Fibroblast of lung (primary cell): ENCODE measurements at regions not wholly inside any gene's neighbourhood (a gene's known extent, or its start where the extent isn't known, plus 50 kb on each side); places are given as distances from the start of the nearest gene placed in this dataset.

Experiments
- DNase-seq, 2 donors: peaks; one replicate each; pipeline versions ENCODE4 v3.0.0 to v3.0.0-alpha.2; 2010; ENCODE audit warnings: low read depth in 2 of 2
- H2AFZ ChIP-seq: 2 replicates; pipeline ENCODE4 v1.5.1; 2012; ENCODE audit warnings: low read length, control low read depth, inconsistent platforms
- H3K27ac ChIP-seq: 2 replicates; pipeline ENCODE4 v1.5.1; 2011; ENCODE audit warnings: low read length, control low read depth; ENCODE audit not compliant: insufficient read depth
- H3K27me3 ChIP-seq: 2 replicates; pipeline ENCODE4 v1.5.1; 2011; ENCODE audit warnings: mild to moderate bottlenecking, low read length; ENCODE audit not compliant: control insufficient read depth, insufficient read depth
- H3K36me3 ChIP-seq: 2 replicates; pipeline ENCODE4 v1.5.1; 2011; ENCODE audit warnings: low read length; ENCODE audit not compliant: control insufficient read depth, insufficient read depth
- H3K4me1 ChIP-seq: 2 replicates; pipeline ENCODE4 v1.5.1; 2011; ENCODE audit warnings: low read length; ENCODE audit not compliant: control insufficient read depth, insufficient read depth; ENCODE audit errors: extremely low read depth
- H3K4me2 ChIP-seq: 2 replicates; pipeline ENCODE4 v1.5.1; 2011; ENCODE audit warnings: low read length, control low read depth; ENCODE audit not compliant: insufficient read depth; ENCODE audit errors: extremely low read depth
- H3K4me3 ChIP-seq, 4 experiments: fragments of 200-600 bp in 1 of 4; sonication (generic) in 1 of 4; replicated peaks in 1 of 4; 2 replicates each; pipeline ENCODE4 v1.5.1; 2011 to 2016; ENCODE audit warnings: low read length in 4 of 4, low read depth in 3 of 4, mild to moderate bottlenecking in 3 of 4, control low read depth in 2 of 4, inconsistent platforms in 1 of 4, mixed read lengths in 1 of 4; ENCODE audit not compliant: insufficient read depth in 1 of 4; ENCODE audit errors: control extremely low read depth in 1 of 4
- H3K79me2 ChIP-seq: 2 replicates; pipeline ENCODE4 v1.5.1; 2012; ENCODE audit warnings: mild to moderate bottlenecking, low read length, inconsistent platforms; ENCODE audit not compliant: control insufficient read depth, insufficient read depth
- H3K9ac ChIP-seq: 2 replicates; pipeline ENCODE4 v1.5.1; 2011; ENCODE audit warnings: mild to moderate bottlenecking, low read length, control low read depth; ENCODE audit not compliant: insufficient read depth
- H3K9me3 ChIP-seq: 2 replicates; pipeline ENCODE4 v1.5.1; 2012; ENCODE audit warnings: low read depth, low read length; ENCODE audit not compliant: control insufficient read depth, insufficient read depth
- H4K20me1 ChIP-seq: 2 replicates; pipeline ENCODE4 v1.5.1; 2011; ENCODE audit warnings: low read length; ENCODE audit not compliant: control insufficient read depth, insufficient read depth; ENCODE audit errors: extremely low read depth
- EZH2 ChIP-seq: IDR thresholded peaks from 2 replicates; pipeline ENCODE4 v1.5.1; 2012; ENCODE audit warnings: low read length, control low read depth, mild to moderate bottlenecking; ENCODE audit errors: missing control alignments
- TF ChIP-seq, protein P1 (sequence below), 2 donors: IDR thresholded peaks in 1 of 2; conservative IDR thresholded peaks in 1 of 2; 1 replicate in 1 of 2; 2 replicates in 1 of 2; pipeline ENCODE4 v1.5.1; 2011 to 2012; ENCODE audit warnings: low read length in 2 of 2, control low read depth in 1 of 2, inconsistent platforms in 1 of 2, low read depth in 1 of 2, mild to moderate bottlenecking in 1 of 2

GRCh38 chr5:167575330-167575729 is 716.1 kb upstream of the WWC1 start:
- H3K9ac ChIP-seq: no peak overlapping the region
- H3K36me3 ChIP-seq: no peaks in the 10 kb centered on the region
- no peaks in the 10 kb centered on the region for H4K20me1 ChIP-seq
- no peaks in the 10 kb centered on the region for H3K9me3 ChIP-seq
- no peaks in the 10 kb centered on the region for H3K4me1 ChIP-seq
- H3K4me3 ChIP-seq: no peak overlapping the region
- no peak overlapping the region for H2AFZ ChIP-seq
- TF ChIP-seq, protein P1, sequence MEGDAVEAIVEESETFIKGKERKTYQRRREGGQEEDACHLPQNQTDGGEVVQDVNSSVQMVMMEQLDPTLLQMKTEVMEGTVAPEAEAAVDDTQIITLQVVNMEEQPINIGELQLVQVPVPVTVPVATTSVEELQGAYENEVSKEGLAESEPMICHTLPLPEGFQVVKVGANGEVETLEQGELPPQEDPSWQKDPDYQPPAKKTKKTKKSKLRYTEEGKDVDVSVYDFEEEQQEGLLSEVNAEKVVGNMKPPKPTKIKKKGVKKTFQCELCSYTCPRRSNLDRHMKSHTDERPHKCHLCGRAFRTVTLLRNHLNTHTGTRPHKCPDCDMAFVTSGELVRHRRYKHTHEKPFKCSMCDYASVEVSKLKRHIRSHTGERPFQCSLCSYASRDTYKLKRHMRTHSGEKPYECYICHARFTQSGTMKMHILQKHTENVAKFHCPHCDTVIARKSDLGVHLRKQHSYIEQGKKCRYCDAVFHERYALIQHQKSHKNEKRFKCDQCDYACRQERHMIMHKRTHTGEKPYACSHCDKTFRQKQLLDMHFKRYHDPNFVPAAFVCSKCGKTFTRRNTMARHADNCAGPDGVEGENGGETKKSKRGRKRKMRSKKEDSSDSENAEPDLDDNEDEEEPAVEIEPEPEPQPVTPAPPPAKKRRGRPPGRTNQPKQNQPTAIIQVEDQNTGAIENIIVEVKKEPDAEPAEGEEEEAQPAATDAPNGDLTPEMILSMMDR (conservative IDR thresholded peaks at IDR 0.05 in 1 of 2, IDR thresholded peaks at IDR 0.05 in 1 of 2; ENCODE audit: low read depth in 1 of 2, low read length in 2 of 2): no peak
- no peaks in the 10 kb centered on the region for H3K79me2 ChIP-seq
- no peak for DNase-seq
- no peak overlapping the region for H3K4me2 ChIP-seq
- H3K27me3 ChIP-seq: no peaks in the 10 kb centered on the region
- H3K27ac ChIP-seq: no peak overlapping the region

GRCh38 chr5:167576126-167576525 is 715.3 kb upstream of the WWC1 start:
- Histone ChIP-seq H3K9ac (no peak overlapping the region), H2AFZ (no peak overlapping the region), H3K4me2 (no peak overlapping the region), H3K27me3 (no peaks in the 10 kb centered on the region), H3K4me1 (no peaks in the 10 kb centered on the region), H3K36me3 (no peaks in the 10 kb centered on the region), H3K79me2 (no peaks in the 10 kb centered on the region), H3K9me3 (no peaks in the 10 kb centered on the region), H3K4me3 (no peak overlapping the region), H3K27ac (no peak overlapping the region), H4K20me1 (no peaks in the 10 kb centered on the region)
- TF ChIP-seq, protein P1 (conservative IDR thresholded peaks at IDR 0.05 in 1 of 2, IDR thresholded peaks at IDR 0.05 in 1 of 2; ENCODE audit: low read depth in 1 of 2, low read length in 2 of 2): no peak
- no peak for TF ChIP-seq EZH2
- DNase-seq: peak in 1 of 2 donors; percentile 31

DNA sequence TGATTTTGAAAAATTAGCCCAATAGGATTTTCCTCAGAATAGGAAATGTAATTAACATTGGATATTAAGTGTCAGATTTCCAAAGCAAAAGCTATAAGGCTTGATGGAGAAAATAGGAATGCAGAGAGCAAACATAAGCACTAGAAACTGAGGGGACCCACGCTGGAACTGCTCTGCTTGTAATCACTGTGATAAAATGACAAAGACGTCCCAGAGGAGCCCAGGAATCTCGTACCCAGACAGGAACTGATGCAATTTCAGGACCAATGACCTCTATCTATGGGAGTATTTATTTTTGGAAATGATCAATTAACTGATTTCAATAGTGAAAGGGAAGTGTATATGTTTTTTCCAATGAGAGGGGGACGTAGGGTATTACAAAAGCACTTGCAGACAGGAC is 714.5 kb upstream of the WWC1 start:
- peak in 1 of 2 donors; percentile 43 for DNase-seq
- Histone ChIP-seq H4K20me1 (no peaks in the 10 kb centered on the region), H3K27ac (no peak overlapping the region), H2AFZ (no peak overlapping the region), H3K4me3 (peak overlapping the region in 1 of 4 experiments; percentile 3), H3K9me3 (no peaks in the 10 kb centered on the region), H3K36me3 (no peaks in the 10 kb centered on the region), H3K27me3 (no peaks in the 10 kb centered on the region), H3K79me2 (no peaks in the 10 kb centered on the region), H3K4me2 (no peak overlapping the region), H3K9ac (no peak overlapping the region), H3K4me1 (no peaks in the 10 kb centered on the region)
- TF ChIP-seq EZH2: no peak

- Histone ChIP-seq H2AFZ (no peak overlapping the region), H3K79me2 (no peaks in the 10 kb centered on the region), H3K27ac (no peak overlapping the region), H3K4me2 (no peak overlapping the region), H4K20me1 (no peaks in the 10 kb centered on the region), H3K4me1 (no peaks in the 10 kb centered on the region), H3K9ac (no peak overlapping the region), H3K27me3 (no peaks in the 10 kb centered on the region), H3K36me3 (no peaks in the 10 kb centered on the region), H3K9me3 (no peaks in the 10 kb centered on the region), H3K4me3 (no peak overlapping the region)
- DNase-seq: peak in 1 of 2 donors; percentile 65
- TF ChIP-seq EZH2: no peak
- TF ChIP-seq, protein P1 (conservative IDR thresholded peaks at IDR 0.05 in 1 of 2, IDR thresholded peaks at IDR 0.05 in 1 of 2; ENCODE audit: low read depth in 1 of 2, low read length in 2 of 2): no peak
These were observed 713.8 kb upstream of the WWC1 start for GRCh38 chr5:167577616-167578015.
